ENCODE measurements at regions not wholly inside any gene's neighbourhood (a gene's known extent, or its start where the extent isn't known, plus 50 kb on each side); places are given as distances from the start of the nearest gene placed in this dataset.

GRCh38 chr10:9987197-9987596 lies 1030.5 kb upstream of the CELF2 start (continued):
- no peak for TF ChIP-seq CUX1 (IDR thresholded peaks at IDR 0.05; ENCODE audit: insufficient replicate concordance, low read depth, low read length)
- no peak for TF ChIP-seq SMAD1 (IDR thresholded peaks at IDR 0.05; ENCODE audit: low read depth, partially characterized antibody)
- no peak for TF ChIP-seq E2F8 (IDR thresholded peaks at IDR 0.05; ENCODE audit: low read depth, partially characterized antibody)
- no peak for TF ChIP-seq ZNF207 (IDR thresholded peaks at IDR 0.05; ENCODE audit: borderline replicate concordance)
- no peak for TF ChIP-seq BCLAF1 (IDR thresholded peaks at IDR 0.05)
